ENCODE measurements at regions not wholly inside any gene's neighbourhood (a gene's known extent, or its start where the extent isn't known, plus 50 kb on each side); places are given as distances from the start of the nearest gene placed in this dataset.
"Not testable (repeated sequence)": the region's sequence is repeated elsewhere in the genome, so short reads cannot be mapped to it uniquely, and the experiment has no call there.

GRCh38 chr13:86253497-86253896 is 454.3 kb upstream of the SLITRK6 start:
- H3K9me3 ChIP-seq; H3K27ac ChIP-seq; H3K27me3 ChIP-seq; H3K4me1 ChIP-seq; H3K4me3 ChIP-seq; ATAC-seq; H3K36me3 ChIP-seq (replicated peaks in 1 of 2; ENCODE audit: insufficient read depth in 1 of 2, low read depth in 2 of 2); DNase-seq; intact Hi-C loops (cut with DNase I): not testable (repeated sequence)
- no CpG with 5 or more reads among the region's 5 CpGs for WGBS, 2 donors

- H3K4me3 ChIP-seq; H3K27me3 ChIP-seq; H3K27ac ChIP-seq; DNase-seq; H3K9me3 ChIP-seq; H3K36me3 ChIP-seq (replicated peaks in 1 of 2; ENCODE audit: insufficient read depth in 1 of 2, low read depth in 2 of 2); H3K4me1 ChIP-seq; ATAC-seq; intact Hi-C loops (cut with DNase I): not testable (repeated sequence)
- no CpG with 5 or more reads among the region's 2 CpGs for WGBS, 2 donors
Measured at GRCh38 chr13:86255820-86256219, 456.6 kb upstream of the SLITRK6 start.

- no peak overlapping the region for H3K27ac ChIP-seq
- H3K27me3 ChIP-seq: no peaks in the 10 kb centered on the region
- DNase-seq: no peak
- TF ChIP-seq CTCF (IDR thresholded peaks at IDR 0.05): no peak
- TF ChIP-seq POLR2A (IDR thresholded peaks at IDR 0.05): no peak
- no peaks in the 10 kb centered on the region for H3K36me3 ChIP-seq (replicated peaks in 1 of 2; ENCODE audit: insufficient read depth in 1 of 2, low read depth in 2 of 2)
- H3K9me3 ChIP-seq: no peaks in the 10 kb centered on the region
- intact Hi-C loops (cut with DNase I): no loop called here
- H3K4me3 ChIP-seq: no peak overlapping the region
- no peak for ATAC-seq
- no peaks in the 10 kb centered on the region for H3K4me1 ChIP-seq
Measured at GRCh38 chr13:86269511-86269910, 470.3 kb upstream of the SLITRK6 start.

GRCh38 chr13:86282442-86282841 is 483.2 kb upstream of the SLITRK6 start:
- H3K36me3 ChIP-seq (replicated peaks in 1 of 2; ENCODE audit: insufficient read depth in 1 of 2, low read depth in 2 of 2): no peaks in the 10 kb centered on the region
- TF ChIP-seq POLR2A (IDR thresholded peaks at IDR 0.05) (no peak), CTCF (IDR thresholded peaks at IDR 0.05) (no peak)
- no peaks in the 10 kb centered on the region for H3K27me3 ChIP-seq
- no peaks in the 10 kb centered on the region for H3K4me1 ChIP-seq
- DNase-seq: no peak
- intact Hi-C loops (cut with DNase I): no loop called here
- H3K27ac ChIP-seq: no peak overlapping the region
- no peak overlapping the region for H3K4me3 ChIP-seq
- WGBS, 2 donors: 0 to 5% methylated on average over 2 of the region's 2 CpGs
- no peak for ATAC-seq
- H3K9me3 ChIP-seq: no peaks in the 10 kb centered on the region

GRCh38 chr13:86283031-86283430 is 483.8 kb upstream of the SLITRK6 start:
- ATAC-seq: no peak
- intact Hi-C loops (cut with DNase I): no loop called here

More at GRCh38 chr13:86283031-86283430, 483.8 kb upstream of the SLITRK6 start:
- Histone ChIP-seq H3K4me3 (no peak overlapping the region), H3K27ac (no peak overlapping the region), H3K27me3 (no peaks in the 10 kb centered on the region), H3K4me1 (no peaks in the 10 kb centered on the region), H3K9me3 (no peaks in the 10 kb centered on the region), H3K36me3 (replicated peaks in 1 of 2; ENCODE audit: insufficient read depth in 1 of 2, low read depth in 2 of 2) (no peaks in the 10 kb centered on the region)
- 65 to 80% methylated on average over 3 of the region's 3 CpGs for WGBS, 2 donors
- TF ChIP-seq CTCF (IDR thresholded peaks at IDR 0.05) (no peak), POLR2A (IDR thresholded peaks at IDR 0.05) (no peak)
- DNase-seq: no peak

Data from body of pancreas (tissue), 4 donors.